ENCODE measurements at regions not wholly inside any gene's neighbourhood (a gene's known extent, or its start where the extent isn't known, plus 50 kb on each side); places are given as distances from the start of the nearest gene placed in this dataset.

- TF ChIP-seq EP300 (IDR thresholded peaks at IDR 0.05; ENCODE audit: borderline replicate concordance), result no peak
- no peak for TF ChIP-seq TEAD4 (IDR thresholded peaks at IDR 0.05)
- TF ChIP-seq, protein P1, sequence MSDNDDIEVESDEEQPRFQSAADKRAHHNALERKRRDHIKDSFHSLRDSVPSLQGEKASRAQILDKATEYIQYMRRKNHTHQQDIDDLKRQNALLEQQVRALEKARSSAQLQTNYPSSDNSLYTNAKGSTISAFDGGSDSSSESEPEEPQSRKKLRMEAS (IDR thresholded peaks at IDR 0.05), result no peak
Observed at GRCh38 chr2:66303471-66303870, 131.5 kb upstream of the MEIS1 start.
